WTC11 (cell line): ENCODE measurements at regions not wholly inside any gene's neighbourhood (a gene's known extent, or its start where the extent isn't known, plus 50 kb on each side); places are given as distances from the start of the nearest gene placed in this dataset.

Experiments
- ATAC-seq: fragments of 200-7000 bp; cut with Tn5 transposase; 2 replicates; pipeline ENCODE4 v1.10.0; 2021; ENCODE audit warnings: mild to moderate bottlenecking, moderate library complexity
- CTCF ChIA-PET: fragments of 300-600 bp; sonication (Branson Sonifier 250); formaldehyde crosslinking; loops from one replicate; lab custom pipeline; 2021; ENCODE audit warnings: antibody characterized with exemption; lab: Charles Lee
- POLR2A ChIA-PET: fragments of 350-600 bp; sonication (Branson Sonifier 250); formaldehyde crosslinking; loops from one replicate; lab custom pipeline; 2021; ENCODE audit warnings: antibody characterized with exemption; lab: Charles Lee
- DNase-seq: peaks from one replicate; pipeline ENCODE4 v3.0.0; 2021; ENCODE audit warnings: low spot score
- H3K27ac Mint-ChIP-seq: 2 replicates; pipeline ENCODE4 v1.8.0; 2021; ENCODE audit warnings: mixed read lengths
- H3K27me3 Mint-ChIP-seq: 2 replicates; pipeline ENCODE4 v1.8.0; 2021; ENCODE audit warnings: low read depth, mild to moderate bottlenecking, moderate library complexity, mixed read lengths
- H3K36me3 Mint-ChIP-seq: 2 replicates; pipeline ENCODE4 v1.8.0; 2021; ENCODE audit warnings: mixed read lengths
- H3K4me1 Mint-ChIP-seq: 2 replicates; pipeline ENCODE4 v1.8.0; 2022; ENCODE audit warnings: mixed read lengths
- H3K4me3 Mint-ChIP-seq: 2 replicates; pipeline ENCODE4 v1.8.0; 2021; ENCODE audit warnings: mild to moderate bottlenecking, moderate library complexity, mixed read lengths
- H3K9me3 Mint-ChIP-seq: 2 replicates; pipeline ENCODE4 v1.8.0; 2021; ENCODE audit warnings: mixed read lengths
- ELF4 ChIP-seq: sonication (generic); formaldehyde crosslinking; IDR thresholded peaks from 2 replicates; pipeline ENCODE4 v1.8.1; 2022; ENCODE audit warnings: low read depth, mild to moderate bottlenecking, moderate library complexity, missing genetic modification reagents
- EMX1 ChIP-seq: fragments of 250-450 bp; sonication (Bioruptor Pico); IDR thresholded peaks from 2 replicates; pipeline ENCODE4 v1.8.0; 2021; ENCODE audit warnings: mild to moderate bottlenecking
- ESRRA ChIP-seq: sonication (generic); formaldehyde crosslinking; IDR thresholded peaks from 2 replicates; pipeline ENCODE4 v1.8.1; 2022; ENCODE audit warnings: mild to moderate bottlenecking, missing genetic modification reagents, borderline replicate concordance
- FOXJ3 ChIP-seq: sonication (generic); formaldehyde crosslinking; IDR thresholded peaks from 2 replicates; pipeline ENCODE4 v1.9.0; 2021; ENCODE audit warnings: missing genetic modification reagents, mild to moderate bottlenecking, borderline replicate concordance
- FOXK1 ChIP-seq: sonication (generic); formaldehyde crosslinking; IDR thresholded peaks from 2 replicates; pipeline ENCODE4 v1.8.0; 2022; ENCODE audit warnings: mild to moderate bottlenecking, moderate library complexity, missing genetic modification reagents
- GRHL2 ChIP-seq: fragments of 250-450 bp; sonication (Bioruptor Pico); IDR thresholded peaks from 2 replicates; pipeline ENCODE4 v1.8.0; 2022; ENCODE audit warnings: mild to moderate bottlenecking, moderate library complexity; ENCODE audit not compliant: insufficient replicate concordance, severe bottlenecking
- RORB ChIP-seq: fragments of 250-450 bp; sonication (Bioruptor Pico); IDR thresholded peaks from 2 replicates; pipeline ENCODE4 v1.9.0; 2021; ENCODE audit warnings: mild to moderate bottlenecking
- TP53 ChIP-seq: sonication (generic); formaldehyde crosslinking; IDR thresholded peaks from 2 replicates; pipeline ENCODE4 v1.8.1; 2023; ENCODE audit warnings: mild to moderate bottlenecking, missing genetic modification reagents
- ZNF232 ChIP-seq: sonication (generic); formaldehyde crosslinking; IDR thresholded peaks from 2 replicates; pipeline ENCODE4 v1.8.0; 2022; ENCODE audit warnings: mild to moderate bottlenecking, missing genetic modification reagents
- ZNF317 ChIP-seq: sonication (generic); formaldehyde crosslinking; IDR thresholded peaks from 2 replicates; pipeline ENCODE4 v1.8.1; 2023; ENCODE audit warnings: low read depth, mild to moderate bottlenecking, moderate library complexity, missing genetic modification reagents, borderline replicate concordance
- TF ChIP-seq, protein P1 (sequence below): sonication (generic); formaldehyde crosslinking; IDR thresholded peaks from 2 replicates; pipeline ENCODE4 v1.8.0; 2023; ENCODE audit warnings: missing genetic modification reagents, mild to moderate bottlenecking, borderline replicate concordance
- TF ChIP-seq, protein P2 (sequence below): sonication (generic); formaldehyde crosslinking; IDR thresholded peaks from 2 replicates; pipeline ENCODE4 v1.8.0; 2022; ENCODE audit warnings: mild to moderate bottlenecking, missing genetic modification reagents
- TF ChIP-seq, protein P3 (sequence below): sonication (generic); formaldehyde crosslinking; IDR thresholded peaks from 2 replicates; pipeline ENCODE4 v1.8.1; 2023; ENCODE audit warnings: mild to moderate bottlenecking, missing genetic modification reagents, borderline replicate concordance
- TF ChIP-seq, protein P4 (sequence below): sonication (generic); formaldehyde crosslinking; IDR thresholded peaks from 2 replicates; pipeline ENCODE4 v1.8.1; 2023; ENCODE audit warnings: mild to moderate bottlenecking, missing genetic modification reagents
- TF ChIP-seq, protein P5 (sequence below): fragments of 250-450 bp; sonication (Bioruptor Pico); IDR thresholded peaks from 2 replicates; pipeline ENCODE4 v1.9.0; 2021; ENCODE audit warnings: mild to moderate bottlenecking, borderline replicate concordance

DNA sequence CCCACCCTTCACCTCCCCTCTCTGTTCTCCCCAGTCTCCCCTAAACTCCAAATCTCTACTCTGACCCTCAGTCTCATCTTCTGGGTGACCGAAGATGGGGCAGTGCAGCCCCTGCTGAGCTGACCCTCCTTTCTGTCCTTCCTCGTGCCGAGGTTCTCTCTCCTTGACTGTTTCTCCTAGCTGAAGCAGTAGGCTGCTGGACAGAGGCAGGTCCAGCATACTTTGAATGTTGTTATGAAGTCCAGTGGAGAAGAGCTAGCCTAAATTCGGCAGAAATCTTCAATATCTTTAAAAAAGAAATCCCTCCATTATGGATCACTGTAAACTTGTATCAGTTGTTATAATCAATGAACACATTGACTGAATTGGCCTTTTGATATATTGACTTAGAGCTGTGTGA lies 63.2 kb downstream of the RRM2 start:
- ChIA-PET CTCF (no interaction called here), POLR2A (interaction anchor here (0.6 kb wide), 1 partner anchor 122 kb away, joined by 4 read pairs; no protein-coding TSS in a partner anchor)
- Mint-ChIP-seq H3K9me3 (peaks cover 24% of the 10 kb centered on the region), H3K27me3 (no peaks in the 10 kb centered on the region), H3K4me3 (no peak overlapping the region), H3K4me1 (no peaks in the 10 kb centered on the region), H3K36me3 (peaks cover 26% of the 10 kb centered on the region), H3K27ac (no peak overlapping the region)
- ATAC-seq (no peak), DNase-seq (no peak)
- TF ChIP-seq, protein P1, sequence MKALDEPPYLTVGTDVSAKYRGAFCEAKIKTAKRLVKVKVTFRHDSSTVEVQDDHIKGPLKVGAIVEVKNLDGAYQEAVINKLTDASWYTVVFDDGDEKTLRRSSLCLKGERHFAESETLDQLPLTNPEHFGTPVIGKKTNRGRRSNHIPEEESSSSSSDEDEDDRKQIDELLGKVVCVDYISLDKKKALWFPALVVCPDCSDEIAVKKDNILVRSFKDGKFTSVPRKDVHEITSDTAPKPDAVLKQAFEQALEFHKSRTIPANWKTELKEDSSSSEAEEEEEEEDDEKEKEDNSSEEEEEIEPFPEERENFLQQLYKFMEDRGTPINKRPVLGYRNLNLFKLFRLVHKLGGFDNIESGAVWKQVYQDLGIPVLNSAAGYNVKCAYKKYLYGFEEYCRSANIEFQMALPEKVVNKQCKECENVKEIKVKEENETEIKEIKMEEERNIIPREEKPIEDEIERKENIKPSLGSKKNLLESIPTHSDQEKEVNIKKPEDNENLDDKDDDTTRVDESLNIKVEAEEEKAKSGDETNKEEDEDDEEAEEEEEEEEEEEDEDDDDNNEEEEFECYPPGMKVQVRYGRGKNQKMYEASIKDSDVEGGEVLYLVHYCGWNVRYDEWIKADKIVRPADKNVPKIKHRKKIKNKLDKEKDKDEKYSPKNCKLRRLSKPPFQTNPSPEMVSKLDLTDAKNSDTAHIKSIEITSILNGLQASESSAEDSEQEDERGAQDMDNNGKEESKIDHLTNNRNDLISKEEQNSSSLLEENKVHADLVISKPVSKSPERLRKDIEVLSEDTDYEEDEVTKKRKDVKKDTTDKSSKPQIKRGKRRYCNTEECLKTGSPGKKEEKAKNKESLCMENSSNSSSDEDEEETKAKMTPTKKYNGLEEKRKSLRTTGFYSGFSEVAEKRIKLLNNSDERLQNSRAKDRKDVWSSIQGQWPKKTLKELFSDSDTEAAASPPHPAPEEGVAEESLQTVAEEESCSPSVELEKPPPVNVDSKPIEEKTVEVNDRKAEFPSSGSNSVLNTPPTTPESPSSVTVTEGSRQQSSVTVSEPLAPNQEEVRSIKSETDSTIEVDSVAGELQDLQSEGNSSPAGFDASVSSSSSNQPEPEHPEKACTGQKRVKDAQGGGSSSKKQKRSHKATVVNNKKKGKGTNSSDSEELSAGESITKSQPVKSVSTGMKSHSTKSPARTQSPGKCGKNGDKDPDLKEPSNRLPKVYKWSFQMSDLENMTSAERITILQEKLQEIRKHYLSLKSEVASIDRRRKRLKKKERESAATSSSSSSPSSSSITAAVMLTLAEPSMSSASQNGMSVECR: no peak
- TF ChIP-seq TP53 (CRISPR knock-in tag) (no peak), ESRRA (no peak), GRHL2 (CRISPR knock-in tag) (no peak), RORB (no peak), ZNF317 (no peak), FOXK1 (no peak), FOXJ3 (CRISPR knock-in tag) (no peak), ZNF232 (CRISPR knock-in tag) (no peak), ELF4 (no peak), EMX1 (CRISPR knock-in tag) (no peak)
- TF ChIP-seq, protein P2, sequence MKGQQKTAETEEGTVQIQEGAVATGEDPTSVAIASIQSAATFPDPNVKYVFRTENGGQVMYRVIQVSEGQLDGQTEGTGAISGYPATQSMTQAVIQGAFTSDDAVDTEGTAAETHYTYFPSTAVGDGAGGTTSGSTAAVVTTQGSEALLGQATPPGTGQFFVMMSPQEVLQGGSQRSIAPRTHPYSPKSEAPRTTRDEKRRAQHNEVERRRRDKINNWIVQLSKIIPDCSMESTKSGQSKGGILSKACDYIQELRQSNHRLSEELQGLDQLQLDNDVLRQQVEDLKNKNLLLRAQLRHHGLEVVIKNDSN (CRISPR knock-in tag): no peak
- TF ChIP-seq, protein P3, sequence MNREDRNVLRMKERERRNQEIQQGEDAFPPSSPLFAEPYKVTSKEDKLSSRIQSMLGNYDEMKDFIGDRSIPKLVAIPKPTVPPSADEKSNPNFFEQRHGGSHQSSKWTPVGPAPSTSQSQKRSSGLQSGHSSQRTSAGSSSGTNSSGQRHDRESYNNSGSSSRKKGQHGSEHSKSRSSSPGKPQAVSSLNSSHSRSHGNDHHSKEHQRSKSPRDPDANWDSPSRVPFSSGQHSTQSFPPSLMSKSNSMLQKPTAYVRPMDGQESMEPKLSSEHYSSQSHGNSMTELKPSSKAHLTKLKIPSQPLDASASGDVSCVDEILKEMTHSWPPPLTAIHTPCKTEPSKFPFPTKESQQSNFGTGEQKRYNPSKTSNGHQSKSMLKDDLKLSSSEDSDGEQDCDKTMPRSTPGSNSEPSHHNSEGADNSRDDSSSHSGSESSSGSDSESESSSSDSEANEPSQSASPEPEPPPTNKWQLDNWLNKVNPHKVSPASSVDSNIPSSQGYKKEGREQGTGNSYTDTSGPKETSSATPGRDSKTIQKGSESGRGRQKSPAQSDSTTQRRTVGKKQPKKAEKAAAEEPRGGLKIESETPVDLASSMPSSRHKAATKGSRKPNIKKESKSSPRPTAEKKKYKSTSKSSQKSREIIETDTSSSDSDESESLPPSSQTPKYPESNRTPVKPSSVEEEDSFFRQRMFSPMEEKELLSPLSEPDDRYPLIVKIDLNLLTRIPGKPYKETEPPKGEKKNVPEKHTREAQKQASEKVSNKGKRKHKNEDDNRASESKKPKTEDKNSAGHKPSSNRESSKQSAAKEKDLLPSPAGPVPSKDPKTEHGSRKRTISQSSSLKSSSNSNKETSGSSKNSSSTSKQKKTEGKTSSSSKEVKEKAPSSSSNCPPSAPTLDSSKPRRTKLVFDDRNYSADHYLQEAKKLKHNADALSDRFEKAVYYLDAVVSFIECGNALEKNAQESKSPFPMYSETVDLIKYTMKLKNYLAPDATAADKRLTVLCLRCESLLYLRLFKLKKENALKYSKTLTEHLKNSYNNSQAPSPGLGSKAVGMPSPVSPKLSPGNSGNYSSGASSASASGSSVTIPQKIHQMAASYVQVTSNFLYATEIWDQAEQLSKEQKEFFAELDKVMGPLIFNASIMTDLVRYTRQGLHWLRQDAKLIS: no peak
- TF ChIP-seq, protein P4, sequence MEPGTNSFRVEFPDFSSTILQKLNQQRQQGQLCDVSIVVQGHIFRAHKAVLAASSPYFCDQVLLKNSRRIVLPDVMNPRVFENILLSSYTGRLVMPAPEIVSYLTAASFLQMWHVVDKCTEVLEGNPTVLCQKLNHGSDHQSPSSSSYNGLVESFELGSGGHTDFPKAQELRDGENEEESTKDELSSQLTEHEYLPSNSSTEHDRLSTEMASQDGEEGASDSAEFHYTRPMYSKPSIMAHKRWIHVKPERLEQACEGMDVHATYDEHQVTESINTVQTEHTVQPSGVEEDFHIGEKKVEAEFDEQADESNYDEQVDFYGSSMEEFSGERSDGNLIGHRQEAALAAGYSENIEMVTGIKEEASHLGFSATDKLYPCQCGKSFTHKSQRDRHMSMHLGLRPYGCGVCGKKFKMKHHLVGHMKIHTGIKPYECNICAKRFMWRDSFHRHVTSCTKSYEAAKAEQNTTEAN (CRISPR knock-in tag): no peak
- TF ChIP-seq, protein P5, sequence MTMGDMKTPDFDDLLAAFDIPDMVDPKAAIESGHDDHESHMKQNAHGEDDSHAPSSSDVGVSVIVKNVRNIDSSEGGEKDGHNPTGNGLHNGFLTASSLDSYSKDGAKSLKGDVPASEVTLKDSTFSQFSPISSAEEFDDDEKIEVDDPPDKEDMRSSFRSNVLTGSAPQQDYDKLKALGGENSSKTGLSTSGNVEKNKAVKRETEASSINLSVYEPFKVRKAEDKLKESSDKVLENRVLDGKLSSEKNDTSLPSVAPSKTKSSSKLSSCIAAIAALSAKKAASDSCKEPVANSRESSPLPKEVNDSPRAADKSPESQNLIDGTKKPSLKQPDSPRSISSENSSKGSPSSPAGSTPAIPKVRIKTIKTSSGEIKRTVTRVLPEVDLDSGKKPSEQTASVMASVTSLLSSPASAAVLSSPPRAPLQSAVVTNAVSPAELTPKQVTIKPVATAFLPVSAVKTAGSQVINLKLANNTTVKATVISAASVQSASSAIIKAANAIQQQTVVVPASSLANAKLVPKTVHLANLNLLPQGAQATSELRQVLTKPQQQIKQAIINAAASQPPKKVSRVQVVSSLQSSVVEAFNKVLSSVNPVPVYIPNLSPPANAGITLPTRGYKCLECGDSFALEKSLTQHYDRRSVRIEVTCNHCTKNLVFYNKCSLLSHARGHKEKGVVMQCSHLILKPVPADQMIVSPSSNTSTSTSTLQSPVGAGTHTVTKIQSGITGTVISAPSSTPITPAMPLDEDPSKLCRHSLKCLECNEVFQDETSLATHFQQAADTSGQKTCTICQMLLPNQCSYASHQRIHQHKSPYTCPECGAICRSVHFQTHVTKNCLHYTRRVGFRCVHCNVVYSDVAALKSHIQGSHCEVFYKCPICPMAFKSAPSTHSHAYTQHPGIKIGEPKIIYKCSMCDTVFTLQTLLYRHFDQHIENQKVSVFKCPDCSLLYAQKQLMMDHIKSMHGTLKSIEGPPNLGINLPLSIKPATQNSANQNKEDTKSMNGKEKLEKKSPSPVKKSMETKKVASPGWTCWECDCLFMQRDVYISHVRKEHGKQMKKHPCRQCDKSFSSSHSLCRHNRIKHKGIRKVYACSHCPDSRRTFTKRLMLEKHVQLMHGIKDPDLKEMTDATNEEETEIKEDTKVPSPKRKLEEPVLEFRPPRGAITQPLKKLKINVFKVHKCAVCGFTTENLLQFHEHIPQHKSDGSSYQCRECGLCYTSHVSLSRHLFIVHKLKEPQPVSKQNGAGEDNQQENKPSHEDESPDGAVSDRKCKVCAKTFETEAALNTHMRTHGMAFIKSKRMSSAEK (CRISPR knock-in tag): no peak
